Mammary epithelial cell (primary cell): ENCODE measurements at regions not wholly inside any gene's neighbourhood (a gene's known extent, or its start where the extent isn't known, plus 50 kb on each side); places are given as distances from the start of the nearest gene placed in this dataset.

Source experiments
- EZH2 ChIP-seq: IDR thresholded peaks from 2 replicates; pipeline ENCODE4 v1.6.1; 2012; ENCODE audit warnings: low read length, inconsistent platforms, borderline replicate concordance
- TF ChIP-seq, protein P1 (sequence below), 2 donors: IDR thresholded peaks in 1 of 2; conservative IDR thresholded peaks in 1 of 2; 2 replicates each; pipeline ENCODE4 v1.5.1; 2011 to 2012; ENCODE audit warnings: inconsistent platforms in 2 of 2, low read length in 2 of 2, mild to moderate bottlenecking in 2 of 2, control low read depth in 1 of 2, low read depth in 1 of 2; ENCODE audit not compliant: insufficient read depth in 1 of 2; ENCODE audit errors: extremely low read depth in 1 of 2

DNA sequence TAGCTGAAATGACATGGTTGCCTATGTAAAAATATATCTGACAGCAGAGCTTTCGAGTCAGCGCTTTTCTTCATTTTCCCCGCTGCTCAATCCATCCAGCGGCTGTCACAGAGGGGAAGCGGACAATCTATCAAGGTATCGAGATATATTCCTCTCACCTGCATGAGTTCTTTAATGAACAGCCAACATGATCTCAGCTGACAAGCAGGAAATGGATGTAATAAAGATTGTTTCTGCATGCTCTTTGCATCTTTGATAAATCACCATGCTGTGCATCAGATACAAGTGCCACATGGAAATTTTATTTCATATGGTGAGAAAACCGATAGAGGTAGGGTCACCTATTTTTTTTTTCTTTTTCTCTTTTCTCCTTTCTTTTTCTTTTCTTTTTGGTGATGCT, 602.3 kb upstream of the MMS22L start:
- TF ChIP-seq, protein P1, sequence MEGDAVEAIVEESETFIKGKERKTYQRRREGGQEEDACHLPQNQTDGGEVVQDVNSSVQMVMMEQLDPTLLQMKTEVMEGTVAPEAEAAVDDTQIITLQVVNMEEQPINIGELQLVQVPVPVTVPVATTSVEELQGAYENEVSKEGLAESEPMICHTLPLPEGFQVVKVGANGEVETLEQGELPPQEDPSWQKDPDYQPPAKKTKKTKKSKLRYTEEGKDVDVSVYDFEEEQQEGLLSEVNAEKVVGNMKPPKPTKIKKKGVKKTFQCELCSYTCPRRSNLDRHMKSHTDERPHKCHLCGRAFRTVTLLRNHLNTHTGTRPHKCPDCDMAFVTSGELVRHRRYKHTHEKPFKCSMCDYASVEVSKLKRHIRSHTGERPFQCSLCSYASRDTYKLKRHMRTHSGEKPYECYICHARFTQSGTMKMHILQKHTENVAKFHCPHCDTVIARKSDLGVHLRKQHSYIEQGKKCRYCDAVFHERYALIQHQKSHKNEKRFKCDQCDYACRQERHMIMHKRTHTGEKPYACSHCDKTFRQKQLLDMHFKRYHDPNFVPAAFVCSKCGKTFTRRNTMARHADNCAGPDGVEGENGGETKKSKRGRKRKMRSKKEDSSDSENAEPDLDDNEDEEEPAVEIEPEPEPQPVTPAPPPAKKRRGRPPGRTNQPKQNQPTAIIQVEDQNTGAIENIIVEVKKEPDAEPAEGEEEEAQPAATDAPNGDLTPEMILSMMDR (conservative IDR thresholded peaks at IDR 0.05 in 1 of 2, IDR thresholded peaks at IDR 0.05 in 1 of 2; ENCODE audit: extremely low read depth in 1 of 2, insufficient read depth in 1 of 2, low read depth in 1 of 2, low read length in 2 of 2), result no peak
- no peak for TF ChIP-seq EZH2
